ENCODE measurements at regions not wholly inside any gene's neighbourhood (a gene's known extent, or its start where the extent isn't known, plus 50 kb on each side); places are given as distances from the start of the nearest gene placed in this dataset.

DNA sequence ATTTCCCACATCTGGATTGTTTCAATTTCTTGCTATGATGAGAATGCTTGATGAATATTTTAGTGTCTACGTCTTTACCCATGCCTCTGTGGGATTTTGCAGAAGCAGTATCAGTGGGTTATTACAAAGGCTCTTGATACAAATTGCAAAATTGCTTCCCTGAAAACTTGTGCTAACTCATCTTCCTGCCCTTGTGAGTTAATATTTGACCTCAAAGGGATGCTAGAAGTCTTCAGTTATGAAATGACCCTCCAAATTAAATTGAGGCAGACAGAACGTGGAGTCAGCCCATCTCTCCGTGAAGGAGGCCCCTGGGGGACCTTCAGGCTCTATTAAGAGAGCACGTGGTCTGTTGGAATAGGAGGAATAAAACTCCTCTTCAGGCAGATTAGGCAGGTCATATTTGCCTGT is 239.2 kb upstream of the HS6ST1 start:
- DNase-seq = no peak

DNA sequence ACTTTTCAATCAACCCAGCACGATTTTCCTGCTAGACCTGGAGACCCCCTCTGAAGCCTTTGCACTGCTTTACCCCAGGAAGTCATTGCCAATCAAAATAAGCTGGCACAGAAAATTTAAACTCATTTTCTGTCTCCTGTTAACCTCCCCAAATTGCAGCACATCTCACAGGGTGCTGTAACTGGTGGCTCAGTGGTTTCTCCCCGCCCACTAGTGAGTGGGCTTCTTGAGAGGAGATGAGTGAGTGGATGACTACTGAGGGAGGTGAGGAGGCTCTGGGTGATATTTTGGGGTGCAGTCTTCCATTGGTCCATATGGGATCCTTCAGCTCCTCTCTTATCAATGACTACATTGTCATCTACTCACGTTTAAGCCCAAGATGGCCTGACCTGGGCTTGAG is 239.8 kb upstream of the HS6ST1 start:
- DNase-seq = no peak

DNA sequence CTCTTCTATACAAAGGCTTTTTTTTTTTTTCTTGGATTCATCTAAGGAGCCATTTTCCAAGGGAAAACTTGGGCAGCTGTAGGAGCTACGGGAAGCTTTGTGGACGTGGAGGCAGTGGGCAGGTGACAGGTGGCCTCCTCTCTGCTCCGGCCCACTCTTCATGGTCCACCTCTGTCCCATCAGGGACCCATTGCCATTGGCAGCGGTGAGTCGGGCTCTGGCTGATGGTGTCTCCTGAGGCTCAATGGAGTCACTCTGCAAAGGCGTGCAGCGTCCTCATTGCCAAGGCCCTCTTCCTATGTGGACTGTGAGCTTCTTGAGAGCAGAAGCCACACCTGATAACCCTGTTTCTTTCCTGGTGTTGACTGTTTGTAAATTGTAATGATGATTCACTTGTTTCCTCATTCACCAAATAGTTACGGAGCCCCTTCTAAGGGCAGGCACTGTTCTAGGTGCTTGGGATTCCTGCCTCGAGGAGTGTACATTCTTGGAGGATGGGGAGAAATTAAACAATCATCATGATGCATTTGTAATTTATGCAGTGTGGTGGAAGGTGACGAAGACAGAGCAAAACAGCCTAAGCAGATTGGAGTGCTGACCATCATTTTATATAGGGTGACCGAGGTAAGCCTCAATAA is 240.3 kb upstream of the HS6ST1 start:
- no peak for DNase-seq

DNA sequence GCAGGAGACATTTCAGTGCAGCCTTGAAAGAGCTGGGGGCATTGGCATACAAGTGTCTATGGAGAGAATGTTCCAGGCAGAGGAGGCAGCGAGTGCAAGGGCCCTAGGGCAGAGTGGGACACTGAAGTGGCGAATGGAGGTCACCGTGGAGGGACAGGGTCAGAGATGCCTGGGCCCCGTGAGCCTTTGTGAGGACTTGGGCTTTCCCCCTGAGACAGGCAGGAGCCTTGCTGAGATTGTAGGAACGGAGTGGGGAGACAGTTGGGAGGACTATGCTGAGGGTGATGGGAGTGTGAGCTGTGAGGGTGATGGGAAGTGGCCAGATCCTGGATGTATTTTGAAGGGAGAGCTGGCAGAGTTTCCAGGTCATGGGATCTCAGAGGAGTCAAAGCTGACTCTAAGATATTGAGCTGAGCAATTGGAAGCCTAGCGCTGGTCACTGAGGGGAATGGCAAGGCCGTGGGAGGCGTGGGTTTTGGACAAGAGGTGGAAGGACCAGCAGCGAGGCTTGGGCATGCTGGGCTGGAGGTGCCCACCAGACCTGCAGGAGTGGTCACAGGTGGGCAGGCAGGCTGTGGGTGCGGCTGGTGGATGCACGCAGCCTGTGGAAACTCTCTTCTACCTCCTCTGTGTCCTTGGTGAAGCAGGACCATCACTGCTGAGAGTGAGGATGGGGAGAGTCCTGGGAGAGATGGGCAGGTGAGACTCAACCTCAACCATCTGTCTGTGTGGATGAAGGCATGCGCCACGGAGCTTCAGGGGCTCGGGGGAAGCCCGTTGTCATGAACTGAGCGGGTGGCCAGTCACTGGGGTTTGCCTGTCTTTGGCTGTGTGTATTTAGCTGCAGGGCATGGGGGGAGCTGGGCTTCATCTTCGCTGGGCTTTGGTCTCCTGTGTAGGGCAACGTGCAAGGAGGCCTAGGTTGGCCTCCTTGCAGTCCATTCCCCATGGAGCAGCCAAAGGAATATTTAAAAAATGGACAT is 241.2 kb upstream of the HS6ST1 start:
- DNase-seq = no peak

DNA sequence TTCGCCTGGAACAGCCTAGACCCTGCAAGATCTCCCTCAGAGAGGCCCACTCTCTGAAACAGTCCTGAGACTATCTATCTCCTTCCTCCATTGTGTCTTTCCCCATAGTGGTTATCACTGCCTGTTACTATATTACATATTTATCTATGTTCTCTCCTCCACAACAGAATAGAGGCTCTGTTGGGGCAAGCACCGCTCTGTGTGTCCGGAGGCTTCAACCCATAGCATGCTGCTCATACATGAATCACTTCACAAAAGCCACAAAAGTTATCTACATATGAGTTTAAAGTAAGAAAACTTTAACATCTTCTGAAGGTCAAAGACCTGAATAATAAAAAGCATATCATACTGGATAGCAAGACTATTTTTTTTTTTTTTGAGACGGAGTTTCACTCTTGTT is 242.1 kb upstream of the HS6ST1 start:
- no peak for DNase-seq

DNA sequence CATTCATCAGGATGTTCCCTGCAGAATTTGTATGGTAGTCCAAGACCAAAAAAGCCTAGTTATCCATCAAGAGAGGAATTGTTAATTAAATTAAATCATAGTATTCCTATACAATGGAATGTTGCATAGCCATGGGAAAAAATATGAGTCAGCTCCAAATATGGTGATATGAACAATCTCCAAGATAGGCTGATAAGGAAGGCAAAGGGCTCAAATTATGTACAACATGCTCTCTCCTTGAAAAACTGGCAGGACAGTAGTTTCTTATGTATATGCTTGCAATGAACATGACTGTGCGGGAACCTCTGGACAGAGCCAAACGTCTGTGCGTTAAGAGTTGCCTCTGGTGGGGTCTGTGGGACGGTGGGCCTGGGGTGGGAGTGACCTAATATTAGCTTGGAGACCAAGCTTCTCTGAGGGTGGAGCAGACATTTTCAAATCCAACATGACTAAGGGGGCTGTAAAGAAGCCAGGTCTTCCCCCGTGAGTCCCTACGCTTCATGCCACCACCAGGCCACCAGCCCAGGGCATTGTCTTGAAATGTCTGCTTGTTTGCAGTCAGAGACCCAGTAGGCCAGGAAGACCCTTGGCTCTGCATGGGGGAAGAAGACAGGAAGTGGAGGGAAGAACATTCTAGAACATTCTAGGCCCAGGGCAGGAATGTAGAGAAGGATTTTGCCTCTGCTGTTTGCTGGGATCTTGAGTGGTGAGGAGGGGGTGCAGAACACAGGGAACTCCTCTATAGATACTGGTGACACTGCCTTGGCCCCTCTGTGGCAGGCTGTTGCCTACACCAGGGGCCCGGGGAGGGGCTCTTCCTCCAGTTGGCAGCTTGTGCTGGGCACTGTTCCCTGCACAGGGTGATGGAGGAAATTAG is 244.0 kb upstream of the HS6ST1 start:
- DNase-seq = no peak

DNA sequence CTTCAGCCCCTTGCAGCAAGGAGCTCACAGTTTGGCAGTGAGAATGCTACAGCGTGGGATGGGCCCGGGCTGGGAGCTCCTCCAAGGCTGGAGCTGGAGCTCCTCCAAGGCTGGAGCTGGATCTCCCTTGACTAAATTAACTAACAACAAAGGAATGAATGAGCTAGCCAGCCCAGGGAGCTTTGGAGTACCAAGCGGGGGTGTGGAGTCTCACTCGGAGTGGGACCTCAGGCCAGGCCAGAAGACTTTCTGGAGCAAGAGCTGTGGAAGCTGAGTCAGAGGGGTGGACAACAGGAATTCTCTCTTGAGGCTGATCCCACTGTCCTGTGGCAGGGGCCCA is 244.7 kb upstream of the HS6ST1 start:
- DNase-seq = no peak

DNA sequence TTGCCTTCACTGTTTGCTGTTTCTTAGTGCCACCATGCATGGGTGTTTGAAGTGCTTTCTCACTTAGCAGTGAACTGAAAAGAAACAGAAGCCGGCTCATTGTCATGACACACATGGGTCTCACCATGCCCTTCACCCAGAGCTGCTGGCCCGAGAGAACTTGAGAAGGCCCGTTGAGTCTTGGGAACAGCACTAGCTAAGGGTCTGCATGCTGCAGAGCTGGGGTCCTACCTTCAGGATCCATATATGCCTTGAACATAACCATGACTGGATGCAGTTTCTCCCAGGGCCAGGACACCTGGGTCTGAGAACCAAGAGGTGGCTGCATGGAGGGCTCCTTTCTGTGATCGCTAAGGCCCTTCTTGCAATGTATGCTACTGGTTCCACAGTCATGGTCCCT is 245.5 kb upstream of the HS6ST1 start:
- DNase-seq = no peak

DNA sequence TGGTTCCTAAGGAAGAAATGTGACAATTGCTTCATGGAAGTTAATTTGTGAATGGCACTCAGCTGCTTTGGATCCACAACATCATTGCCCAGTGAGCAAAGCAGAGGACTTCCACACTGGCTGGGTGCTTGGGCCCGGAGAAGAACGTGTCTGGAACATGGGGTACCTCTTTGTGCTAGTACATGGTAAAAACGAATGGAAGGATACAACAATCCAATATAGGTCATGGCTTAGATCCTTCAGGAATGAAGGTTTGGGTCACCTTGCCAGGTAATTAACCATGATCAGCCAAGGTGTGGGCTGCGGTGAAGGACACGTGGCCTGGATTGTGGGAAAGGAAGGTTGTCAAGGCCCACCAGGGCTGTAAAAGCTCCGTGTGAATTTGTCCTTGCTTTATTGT is 245.9 kb upstream of the HS6ST1 start:
- no peak for DNase-seq

DNA sequence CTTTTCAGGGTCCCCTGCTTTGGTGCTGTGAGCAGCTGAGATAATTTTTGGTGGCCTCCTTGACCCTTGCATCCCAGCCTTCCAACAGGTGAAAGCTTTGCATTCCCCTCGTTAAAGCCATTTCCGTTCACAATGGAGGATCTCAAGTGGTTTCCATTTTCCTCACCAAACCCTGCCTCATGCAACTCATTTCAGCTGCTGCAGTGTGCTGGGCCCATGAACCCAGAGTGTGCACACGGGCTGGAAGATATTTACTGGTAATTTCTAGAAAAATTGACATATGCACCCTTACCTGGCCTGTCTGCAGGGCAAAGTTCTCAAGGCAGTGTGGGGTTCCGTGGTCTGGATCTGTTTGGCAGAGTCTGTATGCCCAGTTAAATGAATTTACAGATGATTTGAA is 246.8 kb upstream of the HS6ST1 start:
- DNase-seq = no peak

DNA sequence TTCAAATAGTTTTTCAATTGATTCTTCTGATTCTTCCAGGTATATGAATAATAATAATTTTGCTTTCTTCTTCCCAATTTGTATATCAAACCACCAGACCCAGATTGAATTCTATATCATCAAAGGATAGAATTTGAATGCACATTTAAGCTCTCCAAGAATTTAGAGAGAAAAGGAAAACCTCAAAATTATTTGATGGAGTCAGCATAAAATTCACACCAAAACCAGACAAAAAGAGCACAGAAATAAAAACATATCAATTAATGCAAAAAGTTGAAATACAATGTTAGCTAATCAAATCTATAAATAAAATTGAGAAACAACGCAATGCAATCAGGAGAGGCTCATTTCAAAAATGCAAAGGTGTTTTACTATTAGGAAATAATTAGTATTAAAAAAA is 248.0 kb upstream of the HS6ST1 start:
- DNase-seq = no peak

DNA sequence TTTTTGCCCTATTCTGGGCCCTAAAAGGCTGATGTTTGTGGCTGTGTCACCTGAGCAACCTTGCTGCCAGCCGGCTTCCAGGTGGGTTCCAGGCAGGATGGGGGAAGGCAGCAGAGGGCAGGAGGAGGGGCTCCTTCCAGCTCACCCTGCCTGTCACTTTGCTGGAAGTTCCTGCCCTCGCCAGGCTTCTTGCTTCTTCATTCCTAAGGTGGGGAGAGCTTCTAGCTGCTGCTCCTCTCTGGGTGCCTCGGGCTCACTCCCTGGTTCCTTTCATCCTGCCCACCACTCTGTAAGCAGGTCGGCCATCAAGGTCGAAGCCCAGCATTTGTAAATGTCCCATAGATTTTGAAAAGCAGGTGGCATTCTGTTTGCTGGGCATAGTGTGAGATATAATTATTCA is 249.4 kb upstream of the HS6ST1 start:
- no peak for DNase-seq

DNA sequence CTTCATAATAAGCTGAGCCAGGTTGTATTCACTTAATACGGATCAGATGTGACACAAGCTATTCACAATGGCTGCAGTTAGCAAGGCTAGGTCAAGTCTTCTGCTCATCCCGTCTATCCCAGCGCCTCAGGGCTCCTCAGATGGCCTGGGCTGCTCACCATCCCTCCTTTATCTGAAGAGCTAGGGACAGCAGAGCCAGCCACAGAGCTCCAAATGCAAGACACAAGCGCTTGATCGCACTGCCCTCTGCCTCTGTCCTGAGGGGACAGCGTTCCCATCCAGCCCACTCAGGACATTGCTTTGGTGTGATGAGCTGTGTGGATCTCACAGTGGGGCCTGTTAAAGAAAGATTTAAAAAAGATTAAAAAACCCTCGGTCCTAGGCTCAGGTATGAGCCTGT is 254.4 kb upstream of the HS6ST1 start:
- no peak for DNase-seq

DNA sequence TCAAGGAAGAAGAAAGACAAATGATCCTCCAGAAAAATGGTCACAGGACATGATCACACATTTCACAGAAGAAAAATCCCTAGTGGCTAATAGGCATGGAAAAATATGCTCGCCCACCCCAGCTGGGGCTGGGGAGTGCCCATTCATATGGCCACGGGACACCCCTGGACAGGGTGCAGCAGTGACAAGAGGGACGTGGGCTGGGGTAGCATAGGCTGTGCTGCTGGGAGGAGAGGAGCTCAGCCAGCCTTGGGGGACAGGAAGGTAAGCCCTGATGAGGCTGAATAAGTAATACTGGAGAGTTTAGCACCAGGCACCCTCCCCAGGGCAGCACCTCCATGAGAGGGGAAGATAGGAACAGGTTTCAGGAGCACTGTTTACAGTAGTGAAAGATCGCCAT is 254.9 kb upstream of the HS6ST1 start:
- no peak for DNase-seq

DNA sequence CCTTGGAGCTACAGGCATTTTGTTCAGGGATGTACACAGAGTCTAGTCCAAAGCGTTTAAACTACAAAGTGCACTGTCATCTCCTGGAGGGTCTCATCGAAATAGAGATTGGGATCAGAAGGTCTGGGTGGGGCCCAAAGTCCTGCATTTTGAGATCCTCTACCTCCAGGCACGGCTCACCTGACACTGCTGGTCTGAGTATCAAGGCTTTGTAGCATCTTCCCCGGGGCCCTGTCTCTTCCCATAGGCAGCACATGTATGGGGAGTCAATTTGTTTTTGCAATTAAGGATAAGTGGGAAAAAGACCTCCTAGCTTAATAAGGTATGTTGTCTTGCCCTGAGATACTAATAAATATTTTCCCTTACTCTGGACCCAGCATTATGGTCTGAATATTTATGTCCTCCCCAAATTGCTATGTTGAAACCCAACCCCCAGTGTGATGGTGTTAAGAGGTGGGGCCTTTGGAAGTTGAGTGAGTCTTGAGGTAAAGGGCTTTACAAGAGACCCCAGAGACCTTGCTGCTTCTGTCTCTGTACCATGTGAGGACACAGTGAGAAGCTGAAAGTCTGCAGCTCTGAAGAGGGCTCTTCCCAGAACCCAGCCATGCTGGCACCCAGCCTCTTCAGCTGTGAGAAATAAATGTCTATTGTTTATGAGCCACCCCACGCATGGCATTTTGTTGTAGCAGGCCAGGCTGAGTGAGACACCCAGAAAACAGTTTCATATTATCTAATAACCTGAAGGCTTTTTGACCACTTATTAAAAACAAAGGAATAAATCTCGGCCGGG is 258.7 kb upstream of the HS6ST1 start:
- DNase-seq = no peak

DNA sequence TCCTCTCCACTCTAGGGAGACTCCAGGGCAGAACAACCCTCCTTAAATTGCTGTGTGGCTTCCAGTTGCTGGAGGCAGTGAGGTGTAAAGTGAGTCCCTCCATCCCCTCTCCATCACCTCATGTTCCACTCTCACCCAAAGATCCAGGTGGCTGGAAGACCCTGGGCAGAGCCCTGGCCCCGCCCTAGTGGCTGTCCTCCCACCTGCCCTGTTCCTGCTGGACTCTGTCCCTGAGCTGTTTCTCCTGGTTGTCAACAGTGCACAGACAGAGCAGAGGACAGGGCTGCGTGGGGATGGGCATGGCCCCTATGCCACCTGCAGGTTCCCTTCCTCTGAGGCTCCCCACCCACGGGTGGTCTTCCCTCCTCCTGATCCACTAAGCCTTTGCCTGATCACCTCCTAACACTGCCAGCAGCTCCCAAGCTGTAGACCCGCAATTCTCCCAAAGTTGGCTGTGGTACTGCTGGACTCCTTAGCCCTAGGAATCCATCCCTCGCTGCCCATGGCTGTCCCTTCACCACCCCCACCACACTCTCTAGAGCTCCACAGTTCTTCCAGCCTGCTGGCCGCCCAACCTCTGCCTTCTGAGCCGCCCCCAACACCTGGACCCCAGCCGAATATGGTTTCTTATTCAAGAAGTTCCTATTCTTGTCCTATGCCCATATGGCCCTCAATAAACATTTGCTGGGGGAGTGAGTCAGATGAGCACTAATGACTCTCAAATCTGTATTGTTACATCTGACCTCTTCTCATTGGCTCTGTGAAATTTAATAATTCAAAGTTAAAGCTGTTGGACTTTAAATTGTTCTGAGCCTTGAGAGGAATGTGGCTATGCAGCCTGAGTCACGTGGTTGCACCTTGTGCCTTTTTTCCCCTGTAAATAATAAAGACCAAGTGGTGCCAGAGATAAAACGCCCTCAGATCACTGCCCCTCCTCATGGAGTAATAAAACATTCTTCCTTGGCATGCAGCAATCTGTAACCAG is 260.0 kb upstream of the HS6ST1 start:
- no peak for DNase-seq

DNA sequence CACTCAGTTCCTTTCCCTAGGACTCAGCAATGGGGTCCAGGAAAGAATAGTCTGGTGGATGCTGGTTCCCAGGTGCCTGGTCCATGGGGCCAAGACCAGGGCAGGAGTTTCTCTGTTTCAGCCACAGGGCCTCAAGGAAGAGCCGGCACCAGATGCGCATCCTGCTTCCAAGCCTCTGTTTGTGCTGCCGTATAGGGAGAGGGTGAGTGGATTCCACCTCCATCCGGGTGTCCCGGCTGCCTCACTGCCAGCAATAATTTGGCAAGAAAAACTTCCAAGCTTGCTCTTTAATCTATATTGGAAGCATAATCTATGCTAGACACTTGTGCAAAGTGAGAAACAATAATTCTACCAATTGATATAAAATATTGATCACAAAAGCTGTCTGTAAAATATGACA is 261.2 kb upstream of the HS6ST1 start:
- DNase-seq = no peak

DNA sequence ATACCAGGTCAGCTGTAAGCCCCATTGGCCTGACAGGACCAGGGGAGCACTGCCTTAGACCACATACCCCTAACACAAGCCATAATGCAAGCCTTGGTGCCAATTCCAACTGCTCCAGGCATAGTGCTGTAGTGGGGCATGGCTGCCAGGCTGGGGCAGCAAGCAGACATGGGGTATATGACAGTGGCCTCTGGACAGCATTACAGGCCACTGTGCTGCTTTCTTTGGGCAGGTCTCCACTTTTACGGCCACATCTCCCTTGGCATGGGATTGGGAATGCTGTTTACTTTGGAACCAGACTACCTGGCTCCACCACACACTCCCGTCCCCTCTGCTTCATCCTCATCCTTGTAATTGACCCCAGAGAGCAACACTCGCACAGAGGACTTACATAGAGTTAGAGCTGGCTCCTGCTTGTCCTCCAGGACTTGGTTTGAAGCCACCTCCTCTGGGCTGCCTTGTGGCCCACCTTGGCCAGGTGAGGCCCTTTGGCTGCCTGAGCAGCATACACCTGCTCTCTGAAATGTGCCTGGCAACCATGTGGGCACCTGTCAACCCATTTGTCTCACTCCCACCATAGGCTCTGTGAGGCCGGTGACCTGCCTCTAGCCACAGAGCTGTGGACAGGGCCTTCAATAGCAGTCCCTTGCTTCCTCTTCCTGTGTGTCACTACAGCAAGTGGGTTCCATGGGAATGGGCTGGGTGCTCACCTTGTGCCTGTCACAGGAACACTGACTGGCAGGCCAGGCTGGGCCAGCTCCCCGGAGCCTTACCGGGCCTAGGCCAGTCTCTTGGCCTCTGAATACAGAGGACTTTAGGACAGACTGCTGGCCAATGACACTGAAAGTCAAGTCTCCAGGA is 262.6 kb upstream of the HS6ST1 start:
- DNase-seq = no peak

DNA sequence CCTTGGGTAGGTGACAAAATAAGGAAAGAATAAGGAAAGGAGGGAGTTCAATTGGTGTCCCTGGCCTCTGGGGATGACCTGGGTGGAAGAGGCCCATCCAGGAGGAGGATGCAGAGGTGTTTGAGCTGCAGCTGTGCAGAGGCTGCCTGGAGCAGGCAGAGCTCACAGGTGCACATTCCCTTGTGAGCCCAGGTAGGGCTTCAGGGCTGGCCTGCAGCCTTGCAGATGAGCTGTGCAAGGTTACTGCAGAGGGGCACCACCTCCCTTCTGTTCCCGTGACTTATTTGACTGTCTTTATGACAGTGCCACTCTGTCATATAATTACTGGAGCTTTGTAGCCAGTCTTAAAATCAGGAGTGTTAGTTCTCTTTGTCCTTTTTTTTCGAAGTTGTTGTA is 263.2 kb upstream of the HS6ST1 start:
- DNase-seq = no peak

DNA sequence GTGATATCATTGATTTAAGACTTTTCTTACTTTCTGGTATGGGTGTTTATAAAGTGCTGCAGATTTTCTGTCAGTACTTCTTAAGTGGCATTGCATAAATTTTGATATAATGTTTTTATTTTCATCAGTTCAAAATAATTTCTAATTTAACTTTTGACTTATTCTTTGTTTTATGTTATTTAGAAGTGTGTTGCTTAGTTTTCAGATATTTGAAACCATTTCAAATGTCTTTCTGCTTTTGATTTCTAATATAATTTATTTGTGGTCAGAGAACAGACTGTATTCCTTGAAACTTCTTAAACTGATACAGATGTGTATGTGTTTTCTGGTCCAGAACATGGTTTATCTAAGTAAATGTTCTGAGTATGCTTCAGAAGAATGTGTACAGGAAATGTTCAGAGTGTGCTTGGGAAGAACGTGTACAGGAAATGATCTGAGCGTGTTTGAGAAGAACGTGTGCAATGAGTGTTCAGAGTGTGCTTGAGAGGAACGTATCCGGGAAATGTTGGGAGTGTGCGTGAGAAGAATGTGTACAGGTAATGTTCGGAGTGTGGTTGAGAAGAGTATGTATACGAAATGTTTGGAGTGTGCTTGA is 265.7 kb upstream of the HS6ST1 start:
- no peak for DNase-seq

Measured in CD4-positive, alpha-beta T cell treated with Interferon gamma for 1 hour (primary cell).